ENCODE measurements at regions not wholly inside any gene's neighbourhood (a gene's known extent, or its start where the extent isn't known, plus 50 kb on each side); places are given as distances from the start of the nearest gene placed in this dataset.

- no peak for DNase-seq (ENCODE audit: low read depth)
- TF ChIP-seq CTCF (IDR thresholded peaks at IDR 0.05; ENCODE audit: low read length, missing control alignments) = no peak
- H3K4me3 ChIP-seq (replicated peaks; ENCODE audit: low read depth, low read length) = no peak overlapping the region
Observed at GRCh38 chr6:105500693-105501092, 97.8 kb upstream of the PREP start.

- H3K4me3 ChIP-seq (replicated peaks; ENCODE audit: low read depth, low read length) = no peak overlapping the region
- no peak for DNase-seq (ENCODE audit: low read depth)
- no peak for TF ChIP-seq CTCF (IDR thresholded peaks at IDR 0.05; ENCODE audit: low read length, missing control alignments)
Observed at GRCh38 chr6:105499931-105500330, 97.0 kb upstream of the PREP start.

GRCh38 chr6:105499136-105499870, 96.4 kb upstream of the PREP start:
- no peak overlapping the region for H3K4me3 ChIP-seq (replicated peaks; ENCODE audit: low read depth, low read length)
- no peak for TF ChIP-seq CTCF (IDR thresholded peaks at IDR 0.05; ENCODE audit: low read length, missing control alignments)
- no peak for DNase-seq (ENCODE audit: low read depth)

- TF ChIP-seq CTCF (IDR thresholded peaks at IDR 0.05; ENCODE audit: low read length, missing control alignments) = no peak
- no peak for DNase-seq (ENCODE audit: low read depth)
Observed at GRCh38 chr6:105497549-105497948, 94.7 kb upstream of the PREP start.

GRCh38 chr6:105495515-105495914, 92.6 kb upstream of the PREP start:
- DNase-seq (ENCODE audit: low read depth) = no peak
- no peak overlapping the region for H3K4me3 ChIP-seq (replicated peaks; ENCODE audit: low read depth, low read length)
- TF ChIP-seq CTCF (IDR thresholded peaks at IDR 0.05; ENCODE audit: low read length, missing control alignments) = no peak

More at GRCh38 chr6:105497549-105497948, 94.7 kb upstream of the PREP start:
- no peak overlapping the region for H3K4me3 ChIP-seq (replicated peaks; ENCODE audit: low read depth, low read length)

- DNase-seq (ENCODE audit: low read depth) = no peak
- no peak overlapping the region for H3K4me3 ChIP-seq (replicated peaks; ENCODE audit: low read depth, low read length)
- no peak for TF ChIP-seq CTCF (IDR thresholded peaks at IDR 0.05; ENCODE audit: low read length, missing control alignments)
Observed at GRCh38 chr6:105494688-105495087, 91.8 kb upstream of the PREP start.

- no peak for DNase-seq (ENCODE audit: low read depth)
- H3K4me3 ChIP-seq (replicated peaks; ENCODE audit: low read depth, low read length) = no peak overlapping the region
- TF ChIP-seq CTCF (IDR thresholded peaks at IDR 0.05; ENCODE audit: low read length, missing control alignments) = no peak
Observed at GRCh38 chr6:105493736-105494135, 90.9 kb upstream of the PREP start.

Measured in fibroblast of pulmonary artery (primary cell).